GM19372 (cell line): ENCODE measurements at regions not wholly inside any gene's neighbourhood (a gene's known extent, or its start where the extent isn't known, plus 50 kb on each side); places are given as distances from the start of the nearest gene placed in this dataset.

Experiments
- ATAC-seq: cut with Tn5 transposase; IDR thresholded peaks from one replicate; pipeline ENCODE4 v1.9.1; 2021; ENCODE audit warnings: mild to moderate bottlenecking, low read depth, moderate library complexity; ENCODE audit not compliant: unreplicated experiment

- ATAC-seq = no peak
Measured at GRCh38 chr6:22668307-22668706, 98.9 kb downstream of the HDGFL1 start.

DNA sequence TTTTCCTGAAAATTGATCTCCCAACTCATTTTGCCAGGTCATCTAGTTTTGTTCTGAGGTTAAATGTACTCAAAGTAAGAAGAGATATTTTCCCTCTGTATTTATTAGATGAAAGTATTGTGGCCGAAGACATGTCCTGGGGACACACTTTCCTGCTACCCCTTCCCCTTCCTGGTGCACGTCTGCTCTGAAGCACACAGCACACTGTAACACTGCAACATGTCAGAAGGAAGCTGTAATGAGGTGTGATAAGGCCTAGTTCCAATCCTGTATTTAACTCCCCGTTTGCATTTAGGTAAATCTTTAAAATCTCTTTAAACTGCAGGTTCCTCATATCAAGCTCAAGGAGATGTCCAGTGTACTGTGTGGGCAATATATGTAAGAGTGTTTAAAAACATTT is 99.4 kb downstream of the HDGFL1 start:
- no peak for ATAC-seq

DNA sequence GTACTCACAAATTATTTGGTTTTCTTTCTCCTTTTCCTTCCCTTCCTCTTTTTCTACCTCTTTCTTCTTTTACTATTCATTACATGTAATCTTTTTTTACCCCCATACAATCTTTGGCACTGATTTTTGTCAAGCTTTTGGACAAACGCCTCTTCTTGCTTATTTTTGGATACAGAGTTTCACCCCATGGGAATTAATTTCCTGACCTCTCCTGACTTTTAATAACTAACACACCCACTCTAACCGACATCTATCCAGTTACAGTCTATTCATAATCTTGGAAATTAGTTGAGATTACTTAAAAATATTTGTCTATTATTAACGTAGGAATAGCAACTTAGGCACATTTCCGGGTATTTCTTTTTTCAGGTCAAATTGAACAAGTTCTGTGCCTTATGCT is 101.2 kb downstream of the HDGFL1 start:
- ATAC-seq = no peak

GRCh38 chr6:22673474-22673873 is 104.1 kb downstream of the HDGFL1 start:
- no peak for ATAC-seq

- no peak for ATAC-seq
Measured at GRCh38 chr6:22680950-22681349, 111.6 kb downstream of the HDGFL1 start.

DNA sequence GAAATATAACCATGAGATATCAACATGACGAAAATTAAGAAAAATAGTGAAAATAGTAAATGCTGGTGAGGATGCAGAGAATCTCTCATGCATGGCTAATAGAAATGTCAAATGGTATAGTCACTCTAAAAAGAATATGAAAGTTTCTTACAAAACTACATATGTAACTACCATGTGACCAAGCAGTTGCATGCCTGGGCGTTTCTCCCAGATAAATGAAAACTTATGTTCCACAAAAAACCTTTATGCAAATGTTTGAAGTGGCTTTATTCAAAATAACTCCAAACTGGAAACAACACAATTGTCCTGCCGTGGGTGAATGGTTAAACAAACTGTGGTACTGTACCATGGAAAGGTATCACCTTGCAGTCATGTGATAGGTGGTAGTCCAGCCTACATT is 112.4 kb downstream of the HDGFL1 start:
- ATAC-seq = no peak

DNA sequence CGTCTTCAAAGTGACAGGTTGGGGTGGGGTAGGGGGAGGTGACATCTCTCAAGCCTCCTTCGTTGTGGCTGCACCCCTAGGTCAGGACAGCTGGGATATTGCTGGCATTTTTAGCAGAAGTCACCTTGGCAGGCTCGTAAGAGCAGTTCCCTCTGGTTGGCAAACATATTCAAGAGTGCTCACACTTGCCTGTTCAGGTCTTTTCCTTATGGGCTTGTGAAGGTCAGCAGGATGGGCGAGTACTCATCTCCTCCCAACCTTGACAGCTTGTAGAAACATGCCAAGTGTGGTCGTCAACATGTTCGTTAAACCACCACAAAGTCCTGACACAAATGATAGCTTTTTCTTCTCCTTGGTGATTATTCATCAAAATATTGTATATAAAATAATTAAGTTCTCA is 113.6 kb downstream of the HDGFL1 start:
- no peak for ATAC-seq

DNA sequence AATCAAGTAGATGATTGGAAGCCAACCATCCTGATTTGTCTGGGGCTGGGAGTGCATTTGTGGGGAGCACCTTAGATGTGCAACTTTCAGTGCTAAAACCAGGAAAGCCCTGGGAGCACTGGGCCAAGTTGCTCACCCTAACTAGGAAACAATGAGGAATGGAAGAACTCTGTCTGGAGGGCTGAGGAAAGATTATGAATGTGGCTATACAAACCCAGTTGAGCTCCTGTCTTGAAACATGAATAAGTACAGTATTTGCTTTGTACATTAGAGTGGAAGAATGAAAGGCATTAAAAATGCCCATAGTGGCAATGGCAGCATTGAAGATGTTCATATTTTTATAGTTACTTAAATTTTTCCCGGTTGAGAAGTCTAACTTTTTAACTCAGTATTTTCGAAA is 121.1 kb downstream of the HDGFL1 start:
- ATAC-seq = no peak

- no peak for ATAC-seq
Measured at GRCh38 chr6:22694092-22694724, 124.8 kb downstream of the HDGFL1 start.

- no peak for ATAC-seq
Measured at GRCh38 chr6:22696481-22696880, 127.1 kb downstream of the HDGFL1 start.

DNA sequence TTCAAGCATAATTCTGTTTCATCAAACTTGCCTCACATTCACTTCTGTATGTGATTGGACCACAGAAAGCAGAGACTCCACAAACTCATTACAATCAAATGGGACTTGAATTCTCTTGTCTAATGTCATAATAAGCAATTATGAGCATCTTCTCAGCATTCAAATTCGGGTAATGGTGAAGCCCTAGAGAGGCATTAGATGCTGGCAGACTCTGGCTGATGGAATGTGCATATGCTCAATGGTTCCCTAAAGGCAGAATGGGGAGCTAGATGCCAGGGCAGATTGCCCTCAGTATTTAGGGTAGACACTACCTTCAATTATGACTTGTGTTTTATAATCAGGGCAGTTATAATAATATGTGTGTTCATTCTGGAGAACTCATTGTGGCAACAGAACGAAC is 127.9 kb downstream of the HDGFL1 start:
- ATAC-seq = no peak

DNA sequence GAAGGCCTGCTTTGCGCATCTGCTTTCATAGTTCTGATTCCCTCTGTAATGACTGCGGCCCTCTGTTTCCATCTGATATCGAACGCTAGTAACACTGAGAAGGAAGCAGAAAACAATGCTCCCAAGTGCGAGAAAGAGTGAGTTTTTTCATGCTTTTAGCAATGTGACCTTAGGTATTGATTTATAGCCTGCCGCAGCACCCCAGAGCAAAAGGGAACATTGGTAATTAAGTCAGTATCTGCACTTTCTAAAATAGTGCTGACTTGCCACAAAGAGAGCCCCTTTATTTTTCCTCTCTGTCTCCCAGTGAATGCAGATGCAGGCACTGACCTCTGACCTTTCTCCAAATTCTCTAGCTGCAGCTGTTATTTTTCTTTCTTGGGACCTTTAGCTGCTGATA is 129.8 kb downstream of the HDGFL1 start:
- ATAC-seq = no peak

- ATAC-seq = no peak
Measured at GRCh38 chr6:22706651-22707050, 137.3 kb downstream of the HDGFL1 start.

- no peak for ATAC-seq
Measured at GRCh38 chr6:22708469-22708868, 139.1 kb downstream of the HDGFL1 start.

DNA sequence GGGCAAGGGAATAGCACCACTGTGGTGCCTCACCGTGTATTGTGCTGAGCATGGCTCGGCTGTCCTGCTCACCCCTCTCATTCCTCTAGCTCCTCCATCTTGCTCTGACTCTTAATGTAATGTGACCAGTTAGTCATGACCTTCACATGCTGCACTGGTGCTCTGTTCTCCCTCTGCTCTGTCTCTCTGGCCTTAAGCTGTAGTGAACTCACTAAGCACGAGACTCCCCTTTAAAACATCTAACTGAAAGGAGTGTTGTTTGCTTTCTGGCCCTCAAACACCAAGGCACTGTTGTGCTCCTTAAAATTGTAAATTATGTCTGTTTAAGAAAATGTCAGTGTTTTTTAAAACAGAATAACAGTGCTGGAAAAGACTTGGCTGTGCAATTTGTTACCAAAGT is 140.4 kb downstream of the HDGFL1 start:
- no peak for ATAC-seq

DNA sequence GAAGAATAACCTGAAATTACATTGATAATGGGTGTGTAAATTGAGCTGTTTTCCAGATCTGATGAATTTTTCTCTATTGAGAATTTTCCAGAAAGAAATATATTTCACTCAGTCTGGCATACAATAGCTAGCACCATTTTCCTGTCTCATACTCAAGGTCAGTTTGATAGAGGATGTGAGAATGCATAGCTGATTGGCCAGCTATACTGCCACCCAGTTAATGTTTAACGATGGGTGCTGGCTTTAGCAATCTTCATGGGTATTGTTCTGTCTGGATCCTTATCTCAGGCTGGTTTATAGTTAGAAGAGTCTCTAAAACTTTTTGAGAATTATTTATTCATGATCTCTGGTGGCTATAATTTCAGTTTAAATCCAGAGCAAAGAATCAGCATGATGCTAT is 147.4 kb downstream of the HDGFL1 start:
- no peak for ATAC-seq

- no peak for ATAC-seq
Measured at GRCh38 chr6:22717915-22718314, 148.5 kb downstream of the HDGFL1 start.

DNA sequence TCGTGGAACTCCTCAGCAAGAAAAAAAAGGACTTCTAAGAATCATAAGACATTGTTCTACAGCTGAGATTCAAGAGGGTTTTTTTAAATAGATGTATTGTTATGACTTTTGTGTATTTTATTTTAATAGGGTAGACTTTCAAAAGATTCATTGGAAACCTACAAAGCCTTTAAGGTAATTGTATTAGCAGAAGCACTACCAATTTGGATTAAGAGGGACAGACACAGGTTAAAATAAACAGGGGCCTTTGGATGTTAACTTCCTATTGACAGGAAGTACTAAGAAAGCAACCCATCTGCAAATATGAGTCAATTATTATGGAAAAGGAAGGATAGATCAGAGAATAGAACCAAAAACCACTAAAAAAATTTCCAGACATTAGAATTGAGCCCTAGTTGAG is 153.5 kb downstream of the HDGFL1 start:
- ATAC-seq = no peak

GRCh38 chr6:22726966-22727365 is 157.6 kb downstream of the HDGFL1 start:
- ATAC-seq = no peak

DNA sequence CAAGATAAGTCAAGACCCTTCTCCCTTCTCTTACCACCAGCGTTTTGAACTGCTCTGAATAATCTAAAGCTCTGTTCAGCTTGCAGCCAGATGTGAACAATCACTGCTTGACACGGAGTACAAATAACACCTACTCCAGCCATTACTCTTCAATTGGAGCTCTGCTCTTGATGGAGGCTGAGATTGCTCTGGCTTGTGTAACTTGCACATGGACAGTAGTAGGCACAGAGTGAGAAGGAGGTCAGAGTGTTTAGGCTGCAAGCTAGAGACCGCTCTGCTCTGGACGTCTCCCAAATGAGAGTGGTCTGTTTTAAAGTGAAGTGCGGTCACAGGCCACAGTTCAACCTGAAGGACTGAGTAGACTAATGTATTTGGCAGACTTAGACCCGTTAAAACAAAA is 158.3 kb downstream of the HDGFL1 start:
- ATAC-seq = no peak

GRCh38 chr6:22732176-22732970 is 163.0 kb downstream of the HDGFL1 start:
- ATAC-seq = no peak

DNA sequence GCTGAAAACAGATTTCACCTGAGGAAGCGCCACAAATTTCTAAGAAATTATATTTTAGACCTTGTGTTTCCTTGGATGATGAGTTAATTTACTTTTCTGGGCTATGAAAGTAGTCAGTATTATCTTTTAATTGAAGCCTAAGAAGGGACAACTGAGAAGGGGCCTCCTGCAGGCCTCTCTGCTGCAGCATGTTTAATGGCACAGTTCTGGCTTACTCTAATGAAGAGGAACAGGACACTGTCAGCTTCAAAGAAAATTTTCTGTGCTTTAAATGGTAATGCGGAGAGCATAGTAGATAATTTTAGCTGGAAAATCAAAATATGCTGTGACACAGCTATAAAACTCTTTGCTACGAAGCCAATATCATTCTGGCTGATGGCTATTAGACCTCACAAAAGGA is 167.4 kb downstream of the HDGFL1 start:
- ATAC-seq = no peak
